OCI-LY7 (cell line): ENCODE measurements at regions not wholly inside any gene's neighbourhood (a gene's known extent, or its start where the extent isn't known, plus 50 kb on each side); places are given as distances from the start of the nearest gene placed in this dataset.

Experiments used
- BruUV-seq: library from RNA; stranded (reverse); fragments of 400-500 nt; replicated peaks from 2 replicates; lab custom pipeline; 2021; lab: Mats Ljungman, UMichigan
- CTCF ChIA-PET: fragments of 300-600 bp; sonication (Branson Sonifier 250); formaldehyde crosslinking; loops from one replicate; lab custom pipeline; 2022; ENCODE audit warnings: antibody characterized with exemption; ENCODE audit not compliant: unreplicated experiment; lab: Charles Lee
- POLR2A ChIA-PET: fragments of 300-600 bp; sonication (Branson Sonifier 250); formaldehyde crosslinking; loops from one replicate; lab custom pipeline; 2022; ENCODE audit warnings: antibody characterized with exemption; lab: Charles Lee
- DNase-seq: peaks from one replicate; pipeline ENCODE4 v3.0.0-alpha.2; 2015; ENCODE audit warnings: low spot score
- H2AFZ ChIP-seq: fragments of 200-600 bp; sonication (generic), shearing (Covaris generic); 2 replicates; pipeline ENCODE4 v1.6.1; 2014; ENCODE audit warnings: mild to moderate bottlenecking, antibody characterized with exemption, low read length, moderate library complexity
- H3K27ac ChIP-seq: fragments of 200-600 bp; sonication (generic); 2 replicates; pipeline ENCODE4 v1.5.1; 2014; ENCODE audit warnings: mixed run types, low read depth, mild to moderate bottlenecking, moderate library complexity, low read length, inconsistent platforms; ENCODE audit not compliant: poor library complexity, severe bottlenecking
- H3K36me3 ChIP-seq: fragments of 200-600 bp; sonication (generic); 2 replicates; pipeline ENCODE4 v1.6.1; 2014; ENCODE audit warnings: mild to moderate bottlenecking, antibody characterized with exemption, low read length, moderate library complexity, mixed read lengths; ENCODE audit not compliant: insufficient read depth
- H3K4me1 ChIP-seq: fragments of 200-600 bp; sonication (generic); 2 replicates; pipeline ENCODE4 v1.5.1; 2014; ENCODE audit warnings: mild to moderate bottlenecking, low read length; ENCODE audit not compliant: insufficient read depth, poor library complexity, severe bottlenecking
- H3K4me2 ChIP-seq: fragments of 200-600 bp; sonication (generic); 2 replicates; pipeline ENCODE4 v1.6.1; 2014; ENCODE audit warnings: mild to moderate bottlenecking, low read length
- H3K4me3 ChIP-seq: fragments of 200-600 bp; sonication (generic); 2 replicates; pipeline ENCODE4 v1.5.1; 2014; ENCODE audit warnings: mild to moderate bottlenecking, low read depth, low read length; ENCODE audit not compliant: poor library complexity, severe bottlenecking
- H3K79me2 ChIP-seq: fragments of 200-600 bp; sonication (generic); 2 replicates; pipeline ENCODE4 v1.6.1; 2016; ENCODE audit warnings: low read depth, mild to moderate bottlenecking, low read length, moderate library complexity, mixed read lengths; ENCODE audit not compliant: insufficient read depth
- H3K9me2 ChIP-seq: fragments of 200-600 bp; sonication (generic); 2 replicates; pipeline ENCODE4 v1.6.1; 2016; ENCODE audit warnings: mild to moderate bottlenecking, low read length, mixed read lengths; ENCODE audit not compliant: insufficient read depth
- H3K9me3 ChIP-seq: fragments of 200-600 bp; sonication (generic); 2 replicates; pipeline ENCODE4 v1.6.1; 2014; ENCODE audit warnings: mild to moderate bottlenecking, mixed run types, low read length, mixed read lengths
- H4K20me1 ChIP-seq: fragments of 200-600 bp; sonication (generic); 2 replicates; pipeline ENCODE4 v1.6.1; 2014; ENCODE audit warnings: mild to moderate bottlenecking, antibody characterized with exemption, low read length, moderate library complexity, mixed read lengths; ENCODE audit not compliant: insufficient read depth
- EZH2phosphoT487 ChIP-seq: fragments of 200-600 bp; sonication (generic); IDR thresholded peaks from 2 replicates; pipeline ENCODE4 v1.6.1; 2018; ENCODE audit warnings: low read depth, borderline replicate concordance, mild to moderate bottlenecking, mixed run types, antibody characterized with exemption, low read length, moderate library complexity, mixed read lengths
- intact Hi-C: fragments of 100-400 bp; cut with micrococcal nuclease; formaldehyde crosslinking; loops from one replicate; pipeline ENCODE4 v1.10.0; 2022; ENCODE audit not compliant: unreplicated experiment
- TF ChIP-seq, protein P1 (sequence below): fragments of 200-600 bp; sonication (generic); conservative IDR thresholded peaks from 2 replicates; pipeline ENCODE4 v1.5.1; 2014; ENCODE audit warnings: mild to moderate bottlenecking, antibody characterized with exemption, low read length, moderate library complexity, mixed read lengths

- Histone ChIP-seq H3K4me3 (no peak overlapping the region), H3K36me3 (no peaks in the 10 kb centered on the region), H3K79me2 (no peaks in the 10 kb centered on the region), H2AFZ (no peak overlapping the region), H3K27ac (no peak overlapping the region), H3K4me1 (no peaks in the 10 kb centered on the region), H3K4me2 (no peak overlapping the region), H3K9me2 (no peaks in the 10 kb centered on the region), H3K9me3 (no peaks in the 10 kb centered on the region), H4K20me1 (no peaks in the 10 kb centered on the region)
- ChIA-PET POLR2A (interaction anchor here (0.6 kb wide), 1 partner anchor 8 kb away, joined by 3 read pairs; no protein-coding TSS in a partner anchor), CTCF (no interaction called here)
- no TSS peak for BruUV-seq
- no peak for DNase-seq
- intact Hi-C loops, result no loop called here
- TF ChIP-seq EZH2phosphoT487, result no peak
- TF ChIP-seq, protein P1, sequence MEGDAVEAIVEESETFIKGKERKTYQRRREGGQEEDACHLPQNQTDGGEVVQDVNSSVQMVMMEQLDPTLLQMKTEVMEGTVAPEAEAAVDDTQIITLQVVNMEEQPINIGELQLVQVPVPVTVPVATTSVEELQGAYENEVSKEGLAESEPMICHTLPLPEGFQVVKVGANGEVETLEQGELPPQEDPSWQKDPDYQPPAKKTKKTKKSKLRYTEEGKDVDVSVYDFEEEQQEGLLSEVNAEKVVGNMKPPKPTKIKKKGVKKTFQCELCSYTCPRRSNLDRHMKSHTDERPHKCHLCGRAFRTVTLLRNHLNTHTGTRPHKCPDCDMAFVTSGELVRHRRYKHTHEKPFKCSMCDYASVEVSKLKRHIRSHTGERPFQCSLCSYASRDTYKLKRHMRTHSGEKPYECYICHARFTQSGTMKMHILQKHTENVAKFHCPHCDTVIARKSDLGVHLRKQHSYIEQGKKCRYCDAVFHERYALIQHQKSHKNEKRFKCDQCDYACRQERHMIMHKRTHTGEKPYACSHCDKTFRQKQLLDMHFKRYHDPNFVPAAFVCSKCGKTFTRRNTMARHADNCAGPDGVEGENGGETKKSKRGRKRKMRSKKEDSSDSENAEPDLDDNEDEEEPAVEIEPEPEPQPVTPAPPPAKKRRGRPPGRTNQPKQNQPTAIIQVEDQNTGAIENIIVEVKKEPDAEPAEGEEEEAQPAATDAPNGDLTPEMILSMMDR, result no peak
Measured at GRCh38 chr20:39312676-39313075, 350.5 kb downstream of the DHX35 start.

DNA sequence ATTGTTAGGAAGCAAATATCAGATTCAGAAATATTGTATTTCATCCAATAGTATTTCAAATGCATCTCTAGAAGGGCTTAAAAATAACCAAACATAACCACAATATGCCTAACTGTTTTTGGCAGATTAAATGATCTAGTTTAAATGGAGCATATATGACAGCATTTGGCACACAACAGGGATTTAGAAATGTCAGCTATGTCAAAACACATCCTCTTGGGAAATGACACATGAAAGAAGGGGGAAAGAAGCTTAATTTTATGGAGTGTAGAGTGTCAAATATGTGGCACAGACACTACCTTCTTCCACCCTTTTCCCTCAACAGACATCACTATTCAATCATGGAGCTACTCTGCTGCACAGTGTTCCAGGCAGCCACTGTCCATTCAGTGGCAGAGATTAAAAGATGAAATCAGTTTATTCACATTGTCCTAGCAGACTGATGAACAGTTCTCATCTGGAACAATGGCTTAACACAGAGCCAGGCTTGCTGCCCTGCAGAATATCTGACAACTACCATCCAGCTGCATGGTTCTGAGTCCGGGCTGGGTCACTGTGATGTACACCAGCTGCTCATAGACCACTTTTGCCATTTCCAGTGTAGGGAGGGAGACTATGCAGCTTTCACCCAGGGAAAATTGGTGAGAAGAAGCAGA is 349.8 kb downstream of the DHX35 start:
- CTCF ChIA-PET, result no interaction called here
- TF ChIP-seq EZH2phosphoT487, result no peak
- TF ChIP-seq, protein P1, result no peak
- intact Hi-C loops, result no loop called here

DNA sequence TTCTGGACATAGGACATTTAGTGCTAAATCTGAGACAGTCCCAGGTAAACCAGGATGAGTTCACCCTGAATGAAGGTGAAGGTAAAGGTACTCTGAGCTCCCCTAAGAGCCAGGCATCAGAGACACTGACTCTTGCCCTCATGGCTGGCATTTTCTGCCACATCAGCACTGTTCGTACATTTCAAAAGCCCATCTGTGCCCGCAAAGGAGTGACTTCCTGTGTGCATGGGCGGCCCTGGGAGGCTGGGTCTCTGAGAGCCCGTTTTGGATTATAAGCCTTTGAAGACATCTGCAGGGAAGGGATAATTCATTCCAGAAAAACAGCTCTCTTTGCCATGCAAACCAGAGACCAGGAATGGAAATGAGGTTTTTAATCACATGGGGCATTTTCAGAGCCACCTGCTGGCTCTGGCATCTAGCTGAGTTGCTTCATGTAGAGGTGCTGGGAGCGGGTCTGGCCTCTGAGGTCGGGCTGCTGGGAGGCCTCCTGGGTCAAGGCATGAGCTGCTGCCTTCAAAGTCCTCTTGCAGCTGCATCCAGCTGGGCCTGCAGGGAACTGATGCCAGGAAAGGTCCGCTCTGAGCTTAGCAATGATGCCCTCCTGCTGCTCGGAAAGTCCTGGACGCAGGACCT is 348.3 kb downstream of the DHX35 start:
- H3K36me3 ChIP-seq, result no peaks in the 10 kb centered on the region
- ChIA-PET CTCF (interaction anchor here (0.6 to 0.7 kb wide), 2 partner anchors 8 to 665 kb away, joined by 3 to 4 read pairs; no protein-coding TSS in a partner anchor), POLR2A (interaction anchor here (0.5 to 0.6 kb wide), 2 partner anchors 20 to 909 kb away, joined by 3 to 4 read pairs; no protein-coding TSS in a partner anchor)
- no peak for TF ChIP-seq EZH2phosphoT487
- TF ChIP-seq, protein P1, result no peak
- intact Hi-C loops, result no loop called here
- H3K79me2 ChIP-seq, result no peaks in the 10 kb centered on the region
- DNase-seq, result no peak
- no peaks in the 10 kb centered on the region for H4K20me1 ChIP-seq
- BruUV-seq, result no TSS peak
- no peaks in the 10 kb centered on the region for H3K9me3 ChIP-seq
- H3K4me2 ChIP-seq, result no peak overlapping the region
- H3K27ac ChIP-seq, result no peak overlapping the region
- H2AFZ ChIP-seq, result no peak overlapping the region
- no peaks in the 10 kb centered on the region for H3K4me1 ChIP-seq
- no peak overlapping the region for H3K4me3 ChIP-seq
- no peaks in the 10 kb centered on the region for H3K9me2 ChIP-seq

More for the DNA sequence above, 349.8 kb downstream of the DHX35 start:
- Histone ChIP-seq H3K79me2 (no peaks in the 10 kb centered on the region), H3K4me2 (no peak overlapping the region), H2AFZ (no peak overlapping the region), H3K36me3 (no peaks in the 10 kb centered on the region), H3K9me3 (no peaks in the 10 kb centered on the region), H3K9me2 (no peaks in the 10 kb centered on the region), H3K4me3 (no peak overlapping the region), H3K4me1 (no peaks in the 10 kb centered on the region), H4K20me1 (no peaks in the 10 kb centered on the region), H3K27ac (no peak overlapping the region)
- no TSS peak for BruUV-seq
- POLR2A ChIA-PET, result interaction anchor here (0.5 to 0.6 kb wide), 2 partner anchors 8 to 130 kb away, joined by 3 read pairs; no protein-coding TSS in a partner anchor
- DNase-seq, result no peak
